CD8-positive, alpha-beta memory T cell (primary cell): ENCODE measurements at regions not wholly inside any gene's neighbourhood (a gene's known extent, or its start where the extent isn't known, plus 50 kb on each side); places are given as distances from the start of the nearest gene placed in this dataset.
"Not testable (repeated sequence)": the region's sequence is repeated elsewhere in the genome, so short reads cannot be mapped to it uniquely, and the experiment has no call there.

Experiments used
- CTCF ChIA-PET: fragments of 350-600 bp; sonication (Branson Sonifier 250); formaldehyde crosslinking; loops from one replicate; lab custom pipeline; 2021; ENCODE audit warnings: antibody characterized with exemption; lab: Charles Lee
- POLR2A ChIA-PET: fragments of 350-600 bp; sonication (Branson Sonifier 250); formaldehyde crosslinking; loops from one replicate; lab custom pipeline; 2021; ENCODE audit warnings: antibody characterized with exemption; lab: Charles Lee
- DNase-seq, 5 donors: peaks; one replicate each; pipeline versions ENCODE4 v3.0.0 to v3.0.0-alpha.2; 2020 to 2022; ENCODE audit warnings: mixed read lengths in 1 of 5
- H3K27ac ChIP-seq: one replicate; pipeline ENCODE4 v1.7.0; 2013; ENCODE audit warnings: low read depth, mild to moderate bottlenecking, low read length, moderate library complexity
- H3K27me3 ChIP-seq: 2 replicates; pipeline ENCODE4 v1.7.0; 2013; ENCODE audit warnings: low read length, mild to moderate bottlenecking; ENCODE audit not compliant: insufficient read depth, poor library complexity, severe bottlenecking
- H3K36me3 ChIP-seq: 2 replicates; pipeline ENCODE4 v1.7.0; 2013; ENCODE audit warnings: mild to moderate bottlenecking, low read length, moderate library complexity; ENCODE audit not compliant: insufficient read depth
- H3K4me1 ChIP-seq: 2 replicates; pipeline ENCODE4 v1.7.0; 2013; ENCODE audit warnings: mild to moderate bottlenecking, low read length, moderate library complexity; ENCODE audit not compliant: insufficient read depth
- H3K4me3 ChIP-seq: 2 replicates; pipeline ENCODE4 v1.7.0; 2013; ENCODE audit warnings: mild to moderate bottlenecking, low read length
- H3K9me3 ChIP-seq: 2 replicates; pipeline ENCODE4 v1.7.0; 2013; ENCODE audit warnings: mild to moderate bottlenecking, low read length
- H3K27ac Mint-ChIP-seq, 8 donors: one replicate each; pipeline ENCODE4 v1.8.0; 2020 to 2021; ENCODE audit warnings: mixed read lengths in 8 of 8, mild to moderate bottlenecking in 6 of 8, inconsistent platforms in 3 of 8, moderate library complexity in 3 of 8
- H3K27me3 Mint-ChIP-seq, 2 donors: one replicate each; pipeline ENCODE4 v1.8.0; 2020 to 2021; ENCODE audit warnings: mixed read lengths in 2 of 2, mild to moderate bottlenecking in 1 of 2, moderate library complexity in 1 of 2
- H3K36me3 Mint-ChIP-seq, 3 donors: one replicate each; pipeline ENCODE4 v1.8.0; 2020 to 2021; ENCODE audit warnings: mixed read lengths in 3 of 3, inconsistent platforms in 1 of 3, mild to moderate bottlenecking in 1 of 3
- H3K4me1 Mint-ChIP-seq, 3 donors: one replicate each; pipeline ENCODE4 v1.8.0; 2020 to 2021; ENCODE audit warnings: mixed read lengths in 3 of 3, inconsistent platforms in 1 of 3, mild to moderate bottlenecking in 1 of 3
- H3K4me3 Mint-ChIP-seq, 7 donors: one replicate each; pipeline ENCODE4 v1.8.0; 2020 to 2021; ENCODE audit warnings: mixed read lengths in 7 of 7, mild to moderate bottlenecking in 6 of 7, moderate library complexity in 4 of 7, inconsistent platforms in 2 of 7
- H3K9me3 Mint-ChIP-seq, 5 donors: one replicate each; pipeline ENCODE4 v1.8.0; 2020 to 2022; ENCODE audit warnings: mixed read lengths in 5 of 5, mild to moderate bottlenecking in 3 of 5, moderate library complexity in 2 of 5, inconsistent platforms in 1 of 5

DNA sequence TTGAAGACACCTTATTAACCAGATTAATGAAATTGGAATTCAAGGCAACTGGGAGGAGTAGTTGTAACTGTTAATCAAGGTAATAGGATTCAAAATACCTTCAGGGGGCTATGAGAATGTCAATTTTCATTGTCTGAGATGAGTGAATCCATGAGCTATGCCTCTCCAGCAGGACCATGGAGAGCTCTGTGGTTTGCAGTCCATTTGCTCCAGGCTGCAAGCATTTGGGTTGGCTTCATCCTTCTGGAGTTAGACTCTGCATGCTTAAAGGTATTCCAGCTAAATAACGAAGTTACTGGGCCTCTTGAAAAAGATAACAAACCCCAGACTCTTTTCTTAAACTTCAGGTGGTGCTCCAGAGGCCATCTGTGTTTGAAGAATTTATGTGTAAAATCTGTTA, 207.1 kb upstream of the SLC8A1 start:
- Histone ChIP-seq H3K9me3 (no peaks in the 10 kb centered on the region), H3K36me3 (no peaks in the 10 kb centered on the region), H3K27me3 (no peaks in the 10 kb centered on the region), H3K4me1 (no peaks in the 10 kb centered on the region), H3K27ac (no peak overlapping the region), H3K4me3 (no peak overlapping the region)
- Mint-ChIP-seq H3K4me1 (no peaks in the 10 kb centered on the region), H3K9me3 (peaks cover 2 to 35% (median 4%) of the 10 kb centered on the region in 5 donors), H3K27ac (no peak overlapping the region), H3K36me3 (no peaks in the 10 kb centered on the region), H3K4me3 (no peak overlapping the region), H3K27me3 (no peaks in the 10 kb centered on the region)
- POLR2A ChIA-PET: no interaction called here
- no peak for DNase-seq
- CTCF ChIA-PET: no interaction called here

DNA sequence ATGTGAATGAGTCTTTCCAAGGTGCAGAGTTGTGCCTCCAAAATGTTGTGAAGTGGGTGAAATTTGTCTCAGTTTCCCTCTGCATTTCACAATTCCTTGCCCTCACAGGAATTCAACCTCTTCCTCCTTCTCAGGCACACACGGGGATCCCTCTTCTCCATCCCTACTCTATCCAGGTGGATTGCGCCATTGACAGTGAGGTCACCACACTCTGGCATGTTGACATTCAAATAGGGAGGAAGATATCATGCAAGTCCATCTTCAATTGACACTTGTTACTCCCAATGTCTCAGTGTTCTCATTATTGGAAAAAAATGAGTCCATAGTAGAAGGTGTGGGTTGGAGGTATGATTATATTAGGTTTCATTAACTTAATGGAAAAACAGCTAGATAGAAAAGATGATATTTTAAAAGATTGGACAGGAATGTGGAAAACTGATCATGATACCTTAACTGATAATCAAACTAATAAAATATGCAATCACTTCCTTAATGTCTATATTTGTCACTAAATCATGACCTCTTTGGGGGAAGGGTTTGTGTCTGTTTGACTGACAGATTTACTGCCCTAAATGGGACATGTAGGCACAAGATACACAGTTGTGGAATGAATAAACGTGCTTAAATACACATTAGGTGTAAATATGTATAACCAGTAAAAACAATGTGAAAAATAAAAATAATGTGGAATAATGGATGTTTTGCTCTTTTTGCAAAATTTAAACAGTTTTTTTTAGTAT, 213.8 kb upstream of the SLC8A1 start:
- H3K27ac Mint-ChIP-seq: no peak overlapping the region

DNA sequence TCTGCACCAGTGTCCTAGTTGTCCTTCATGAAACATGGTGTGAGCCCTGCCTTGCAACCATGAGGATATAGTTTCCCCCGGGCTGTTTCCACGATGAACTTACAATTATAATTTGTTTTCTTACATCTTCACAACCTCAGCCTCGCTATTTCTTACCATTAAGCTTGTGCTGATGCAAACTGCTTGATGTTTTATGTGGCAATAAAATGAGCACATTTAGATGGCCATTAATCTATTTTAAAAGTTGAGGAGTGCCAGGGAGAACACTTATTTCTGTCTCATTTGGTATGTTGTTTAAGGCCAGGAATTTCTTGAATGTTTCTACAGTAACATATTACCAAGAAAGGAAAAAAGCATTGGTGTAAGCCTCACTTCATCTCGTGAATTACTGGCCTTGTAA, 214.5 kb upstream of the SLC8A1 start:
- Mint-ChIP-seq H3K27me3 (no peaks in the 10 kb centered on the region), H3K27ac (no peak overlapping the region), H3K4me3 (no peak overlapping the region), H3K4me1 (no peaks in the 10 kb centered on the region), H3K36me3 (no peaks in the 10 kb centered on the region), H3K9me3 (peaks cover 0 to 14% (median 2%) of the 10 kb centered on the region in 5 donors)
- H3K9me3 ChIP-seq: no peaks in the 10 kb centered on the region
- CTCF ChIA-PET: no interaction called here
- H3K4me3 ChIP-seq: no peak overlapping the region
- H3K4me1 ChIP-seq: no peaks in the 10 kb centered on the region
- DNase-seq: no peak
- no peaks in the 10 kb centered on the region for H3K27me3 ChIP-seq
- POLR2A ChIA-PET: no interaction called here
- H3K27ac ChIP-seq: no peak overlapping the region
- no peaks in the 10 kb centered on the region for H3K36me3 ChIP-seq

More for the DNA sequence above, 213.8 kb upstream of the SLC8A1 start:
- Histone ChIP-seq H3K36me3 (no peaks in the 10 kb centered on the region), H3K9me3 (no peaks in the 10 kb centered on the region), H3K4me3 (no peak overlapping the region), H3K27me3 (no peaks in the 10 kb centered on the region), H3K4me1 (no peaks in the 10 kb centered on the region), H3K27ac (no peak overlapping the region)
- no peak for DNase-seq
- H3K4me1 Mint-ChIP-seq: no peaks in the 10 kb centered on the region
- H3K27me3 Mint-ChIP-seq: no peaks in the 10 kb centered on the region
- peaks cover 0 to 14% (median 3%) of the 10 kb centered on the region in 5 donors for H3K9me3 Mint-ChIP-seq
- H3K4me3 Mint-ChIP-seq: no peak overlapping the region
- H3K36me3 Mint-ChIP-seq: no peaks in the 10 kb centered on the region
- ChIA-PET CTCF (no interaction called here), POLR2A (no interaction called here)

DNA sequence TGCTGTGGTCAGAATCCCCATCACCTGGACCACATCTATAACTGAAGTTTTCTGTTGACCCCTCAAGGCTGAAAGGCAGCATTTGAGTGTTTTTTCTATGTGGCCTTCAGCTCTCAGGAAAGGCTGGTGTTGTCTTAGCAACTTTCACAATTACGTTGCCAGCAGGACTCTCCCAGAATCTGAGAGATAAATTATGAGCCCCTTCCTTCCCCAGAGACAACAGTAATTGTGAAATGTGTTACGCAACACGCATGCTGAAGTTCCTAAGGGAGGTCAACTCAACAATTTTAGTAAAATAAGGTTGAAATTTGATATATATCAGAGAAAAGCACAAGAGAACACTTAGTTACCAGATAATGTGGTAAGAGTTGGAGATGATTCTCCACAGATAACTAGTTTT, 216.5 kb upstream of the SLC8A1 start:
- H3K9me3 Mint-ChIP-seq: peaks cover 0 to 5% (median 0%) of the 10 kb centered on the region in 5 donors
- H3K36me3 Mint-ChIP-seq: no peaks in the 10 kb centered on the region

DNA sequence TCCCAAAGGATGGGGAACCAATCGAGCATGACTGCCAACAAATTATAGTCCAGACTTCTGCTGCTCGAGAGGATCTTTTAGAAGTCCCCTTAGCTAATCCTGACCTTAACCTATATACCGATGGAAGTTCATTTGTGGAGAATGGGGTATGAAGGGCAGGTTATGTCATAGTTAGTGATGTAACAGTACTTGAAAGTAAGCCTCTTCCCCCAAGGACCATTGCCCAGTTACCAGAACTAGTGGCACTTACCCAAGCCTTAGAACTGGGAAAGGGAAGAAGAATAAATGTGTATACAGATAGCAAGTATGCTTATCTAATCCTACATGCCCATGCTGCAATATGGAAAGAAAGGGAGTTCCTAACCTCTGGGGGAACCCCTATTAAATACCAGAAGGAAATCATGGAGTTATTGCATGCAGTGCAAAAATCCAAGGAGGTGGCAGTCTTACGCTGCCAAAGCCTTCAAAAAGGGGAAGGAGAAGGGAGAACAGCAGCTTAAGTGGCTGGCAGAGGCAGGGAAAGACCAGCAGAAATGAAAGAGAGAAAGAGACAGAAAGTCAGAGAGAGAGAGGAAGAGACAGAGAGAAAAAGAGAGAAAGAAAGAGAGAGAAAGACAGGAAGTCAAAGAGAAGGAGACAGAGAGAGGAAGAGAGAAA, 224.4 kb upstream of the SLC8A1 start:
- H3K4me3 ChIP-seq, H3K4me3 Mint-ChIP-seq, H3K4me1 ChIP-seq, CTCF ChIA-PET, H3K27me3 Mint-ChIP-seq, DNase-seq, POLR2A ChIA-PET, H3K9me3 ChIP-seq, H3K36me3 ChIP-seq, H3K36me3 Mint-ChIP-seq, H3K27me3 ChIP-seq, H3K27ac ChIP-seq, H3K27ac Mint-ChIP-seq, H3K4me1 Mint-ChIP-seq: not testable (repeated sequence)
- peaks cover 0 to 14% (median 7%) of the 10 kb centered on the region in 5 donors for H3K9me3 Mint-ChIP-seq

More for the DNA sequence above, 216.5 kb upstream of the SLC8A1 start:
- Mint-ChIP-seq H3K4me3 (no peak overlapping the region), H3K27me3 (no peaks in the 10 kb centered on the region), H3K27ac (no peak overlapping the region), H3K4me1 (no peaks in the 10 kb centered on the region)
- no peak overlapping the region for H3K27ac ChIP-seq
- no peaks in the 10 kb centered on the region for H3K27me3 ChIP-seq
- POLR2A ChIA-PET: no interaction called here
- H3K4me3 ChIP-seq: no peak overlapping the region
- DNase-seq: no peak
- no peaks in the 10 kb centered on the region for H3K4me1 ChIP-seq
- H3K9me3 ChIP-seq: no peaks in the 10 kb centered on the region
- no peaks in the 10 kb centered on the region for H3K36me3 ChIP-seq
- CTCF ChIA-PET: no interaction called here

DNA sequence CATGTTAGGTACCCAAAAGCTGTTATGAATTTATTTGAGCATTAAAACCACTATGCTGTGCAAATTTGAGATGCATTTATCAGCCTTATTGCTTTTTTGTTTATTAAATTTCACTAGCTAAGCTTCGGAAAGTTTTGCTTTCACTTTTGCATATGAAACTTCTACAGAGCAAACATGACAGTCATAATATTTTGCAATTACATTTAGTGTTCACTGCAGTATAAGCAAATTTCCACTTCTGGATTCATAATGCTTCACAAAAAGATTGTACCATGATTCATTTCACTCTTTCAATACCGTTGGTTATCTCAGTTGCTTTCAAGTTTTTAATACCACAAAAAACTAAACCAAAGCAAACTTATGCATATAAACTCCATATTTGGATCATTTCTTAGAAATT, 228.7 kb upstream of the SLC8A1 start:
- no peaks in the 10 kb centered on the region for H3K27me3 ChIP-seq
- Mint-ChIP-seq H3K4me1 (no peaks in the 10 kb centered on the region), H3K36me3 (no peaks in the 10 kb centered on the region), H3K4me3 (no peak overlapping the region), H3K9me3 (peaks cover 2 to 18% (median 13%) of the 10 kb centered on the region in 5 donors), H3K27ac (no peak overlapping the region), H3K27me3 (no peaks in the 10 kb centered on the region)
- no peaks in the 10 kb centered on the region for H3K36me3 ChIP-seq
- no peak overlapping the region for H3K4me3 ChIP-seq
- H3K27ac ChIP-seq: no peak overlapping the region
- no peak for DNase-seq
- H3K9me3 ChIP-seq: no peaks in the 10 kb centered on the region
- CTCF ChIA-PET: no interaction called here
- H3K4me1 ChIP-seq: no peaks in the 10 kb centered on the region
- POLR2A ChIA-PET: no interaction called here

DNA sequence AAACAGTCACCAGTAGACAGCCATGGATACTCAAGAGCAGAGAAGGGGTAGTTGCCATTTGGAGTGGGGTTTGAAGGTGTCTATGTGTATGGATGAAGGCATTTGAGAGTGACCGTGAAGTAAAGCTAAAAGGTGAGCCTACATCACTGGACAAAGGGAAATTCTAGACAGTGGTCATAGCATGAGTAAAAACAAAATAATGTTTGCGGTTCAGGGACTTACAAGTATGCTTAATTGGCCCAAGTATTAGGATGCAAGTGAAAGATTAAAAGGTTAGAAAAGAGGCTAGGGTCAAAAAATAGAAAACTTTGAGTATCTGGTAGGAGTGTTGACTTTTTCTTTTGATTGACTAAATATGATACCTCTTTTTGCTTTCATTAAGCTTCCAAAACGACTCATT, 238.1 kb upstream of the SLC8A1 start:
- ChIA-PET POLR2A (no interaction called here), CTCF (no interaction called here)

DNA sequence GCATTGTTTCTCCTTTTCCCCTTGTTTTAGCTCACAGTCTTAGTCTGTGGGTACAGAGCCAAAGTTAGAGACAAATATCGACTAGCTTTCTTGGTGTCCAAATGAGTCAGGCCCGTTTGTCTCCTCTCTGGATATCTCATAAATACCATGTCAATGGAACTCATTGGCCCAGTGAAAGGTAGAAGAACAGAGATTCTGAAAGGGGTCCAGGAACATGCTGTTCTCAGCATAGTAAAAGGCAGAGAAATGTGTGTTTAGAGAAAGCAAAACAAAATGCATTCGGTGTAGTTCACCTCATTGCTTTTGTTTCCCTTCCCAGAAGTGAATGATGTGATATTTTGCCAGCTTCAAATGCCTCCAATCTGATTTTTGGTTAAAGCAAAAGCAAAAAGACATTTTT, 238.6 kb upstream of the SLC8A1 start:
- H3K4me1 Mint-ChIP-seq: no peaks in the 10 kb centered on the region
- no peak for DNase-seq
- no peak overlapping the region for H3K27ac Mint-ChIP-seq
- Histone ChIP-seq H3K27me3 (no peaks in the 10 kb centered on the region), H3K4me3 (no peak overlapping the region), H3K9me3 (no peaks in the 10 kb centered on the region), H3K27ac (no peak overlapping the region), H3K4me1 (no peaks in the 10 kb centered on the region), H3K36me3 (no peaks in the 10 kb centered on the region)
- POLR2A ChIA-PET: no interaction called here
- H3K36me3 Mint-ChIP-seq: no peaks in the 10 kb centered on the region
- CTCF ChIA-PET: no interaction called here
- H3K4me3 Mint-ChIP-seq: no peak overlapping the region
- peaks cover 5 to 20% (median 10%) of the 10 kb centered on the region in 5 donors for H3K9me3 Mint-ChIP-seq
- no peaks in the 10 kb centered on the region for H3K27me3 Mint-ChIP-seq

More for the DNA sequence above, 238.1 kb upstream of the SLC8A1 start:
- H3K4me1 ChIP-seq: no peaks in the 10 kb centered on the region
- H3K36me3 ChIP-seq: no peaks in the 10 kb centered on the region
- no peak overlapping the region for H3K4me3 ChIP-seq
- H3K9me3 ChIP-seq: no peaks in the 10 kb centered on the region
- no peak overlapping the region for H3K27ac ChIP-seq
- H3K27me3 Mint-ChIP-seq: no peaks in the 10 kb centered on the region
- H3K4me1 Mint-ChIP-seq: no peaks in the 10 kb centered on the region
- no peak overlapping the region for H3K4me3 Mint-ChIP-seq
- H3K27ac Mint-ChIP-seq: no peak overlapping the region
- DNase-seq: no peak
- H3K27me3 ChIP-seq: no peaks in the 10 kb centered on the region
- peaks cover 5 to 24% (median 10%) of the 10 kb centered on the region in 5 donors for H3K9me3 Mint-ChIP-seq
- no peaks in the 10 kb centered on the region for H3K36me3 Mint-ChIP-seq
